ELF-1 (cell line): ENCODE measurements at regions not wholly inside any gene's neighbourhood (a gene's known extent, or its start where the extent isn't known, plus 50 kb on each side); places are given as distances from the start of the nearest gene placed in this dataset.
"Not testable (repeated sequence)": the region's sequence is repeated elsewhere in the genome, so short reads cannot be mapped to it uniquely, and the experiment has no call there.

Source experiments
- DNase-seq: peaks from one replicate; pipeline ENCODE4 v3.0.0-alpha.2; 2016; ENCODE audit warnings: low read depth, low spot score

DNA sequence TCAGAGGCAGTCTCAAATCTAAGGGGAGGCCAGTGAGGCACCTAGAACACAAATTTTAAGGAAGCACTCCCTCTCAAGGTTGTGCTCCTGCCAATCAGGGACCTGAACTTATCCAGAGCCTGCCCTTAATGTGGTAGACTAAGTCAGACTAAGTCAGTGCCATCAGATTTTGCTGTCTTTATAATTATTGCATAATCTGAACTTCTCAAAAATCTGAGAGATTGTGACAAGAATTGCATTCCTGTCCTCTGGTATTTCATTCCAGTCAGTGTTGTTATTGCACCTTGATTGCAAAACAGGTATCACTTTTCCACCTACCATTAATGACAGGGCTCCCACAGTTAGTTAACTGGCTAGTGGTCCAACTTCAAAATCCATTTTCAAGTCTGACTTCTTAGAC is 197.1 kb upstream of the HCN1 start:
- DNase-seq, result no peak

DNA sequence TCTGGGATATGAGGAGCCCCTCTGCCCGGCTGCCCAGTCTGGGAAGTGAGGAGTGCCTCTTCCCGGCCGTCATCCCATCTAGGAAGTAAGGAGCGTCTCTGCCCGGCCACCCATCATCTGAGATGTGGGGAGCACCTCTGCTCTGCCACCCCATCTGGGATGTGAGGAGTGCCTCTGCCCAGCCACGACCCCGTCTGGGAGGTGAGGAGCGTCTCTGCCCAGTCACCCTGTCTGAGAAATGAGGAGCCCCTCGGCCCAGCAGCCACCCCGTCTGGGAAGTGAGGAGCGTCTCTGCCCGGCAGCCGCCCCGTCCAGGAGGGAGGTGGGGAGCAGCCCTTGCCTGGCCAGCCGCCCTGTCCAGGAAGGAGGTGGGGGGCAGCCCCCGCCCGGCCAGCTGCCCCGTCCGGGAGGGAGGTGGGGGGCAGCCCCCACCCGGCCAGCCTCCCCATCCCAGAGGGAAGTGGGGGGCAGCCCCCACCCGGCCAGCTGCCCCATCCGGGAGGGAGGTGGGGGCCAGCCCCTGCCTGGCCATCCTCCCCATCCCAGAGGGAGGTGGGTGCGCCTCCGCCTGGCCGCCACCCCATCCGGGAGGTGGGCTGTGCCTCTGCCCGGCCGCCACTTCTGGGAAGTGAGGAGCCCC is 194.4 kb upstream of the HCN1 start:
- DNase-seq, result not testable (repeated sequence)

GRCh38 chr5:45862763-45863162 is 166.6 kb upstream of the HCN1 start:
- DNase-seq, result no peak

DNA sequence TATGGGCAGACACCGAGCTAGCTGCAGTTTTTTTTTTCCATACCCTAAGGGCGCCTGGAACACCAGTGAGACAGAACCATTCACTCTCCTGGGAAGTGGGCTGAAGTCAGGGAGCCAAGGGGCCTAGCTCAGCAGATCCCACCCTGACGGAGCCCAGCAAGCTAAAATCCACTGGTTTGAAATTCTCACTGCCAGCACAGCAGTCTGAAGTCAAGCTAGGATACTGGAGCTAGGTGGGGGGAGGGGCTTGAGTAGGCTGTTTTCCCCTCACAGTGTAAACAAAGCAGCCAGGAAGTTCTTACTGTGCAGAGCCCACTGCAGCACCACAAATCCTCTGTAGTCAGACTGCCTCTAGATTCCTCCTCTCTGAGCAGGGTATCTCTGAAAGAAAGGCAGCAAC is 151.7 kb upstream of the HCN1 start:
- peak; percentile 84 for DNase-seq

DNA sequence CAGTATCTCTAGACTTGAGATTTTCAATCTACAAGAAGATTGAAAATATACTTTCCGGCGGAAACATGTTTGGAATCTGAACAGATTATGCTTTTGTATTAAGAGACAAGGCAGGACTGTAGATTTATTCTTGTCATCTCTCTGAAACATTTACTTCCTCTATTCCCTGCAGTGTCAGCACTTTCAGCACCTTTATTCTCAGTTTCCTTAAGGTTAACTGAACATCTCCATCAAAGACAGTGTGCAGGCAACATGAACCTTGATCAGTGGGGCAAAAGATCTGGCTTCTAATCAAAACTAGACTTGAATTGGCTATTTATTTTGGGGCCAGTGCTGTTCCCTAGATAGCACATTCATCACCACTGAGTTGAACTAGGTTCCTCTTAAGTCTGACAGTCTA is 129.9 kb upstream of the HCN1 start:
- DNase-seq, result no peak

DNA sequence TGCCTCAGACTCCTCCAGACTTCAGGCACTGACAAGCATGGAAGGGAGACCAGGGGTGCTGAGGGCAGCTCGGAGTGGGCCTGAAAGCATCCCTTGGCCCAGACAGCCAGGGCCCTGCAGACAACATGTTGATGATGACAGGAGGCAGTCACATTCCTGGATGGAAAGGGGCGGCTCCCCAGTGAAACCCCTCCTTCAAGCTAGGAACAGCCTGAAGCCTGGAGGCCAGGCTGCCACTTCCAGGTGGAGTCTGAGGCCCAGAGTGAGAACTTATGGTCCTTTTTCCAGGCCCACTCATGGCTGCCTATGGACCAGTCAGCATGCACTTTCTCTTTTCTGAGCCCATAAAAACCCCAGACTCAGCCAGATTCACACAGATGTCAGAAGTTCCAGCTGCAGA is 104.2 kb upstream of the HCN1 start:
- no peak for DNase-seq

DNA sequence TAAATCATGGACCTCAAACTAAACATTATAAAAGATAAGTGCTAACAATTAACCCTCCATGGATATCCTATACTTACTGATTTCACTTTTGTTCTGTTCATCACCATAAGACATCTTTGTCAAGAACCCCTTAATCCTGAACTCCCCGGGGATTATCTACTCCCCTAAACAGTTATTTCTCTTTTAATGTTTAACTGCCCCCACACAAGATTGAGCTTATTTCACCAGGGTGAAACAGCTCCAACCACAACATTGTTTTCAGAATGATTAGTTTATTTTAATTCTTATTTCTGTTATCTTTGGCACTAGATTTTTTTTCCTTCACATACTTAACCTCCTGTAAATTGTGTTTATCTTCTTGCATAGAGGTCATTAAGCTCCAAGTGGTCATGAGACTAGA is 103.2 kb upstream of the HCN1 start:
- no peak for DNase-seq

DNA sequence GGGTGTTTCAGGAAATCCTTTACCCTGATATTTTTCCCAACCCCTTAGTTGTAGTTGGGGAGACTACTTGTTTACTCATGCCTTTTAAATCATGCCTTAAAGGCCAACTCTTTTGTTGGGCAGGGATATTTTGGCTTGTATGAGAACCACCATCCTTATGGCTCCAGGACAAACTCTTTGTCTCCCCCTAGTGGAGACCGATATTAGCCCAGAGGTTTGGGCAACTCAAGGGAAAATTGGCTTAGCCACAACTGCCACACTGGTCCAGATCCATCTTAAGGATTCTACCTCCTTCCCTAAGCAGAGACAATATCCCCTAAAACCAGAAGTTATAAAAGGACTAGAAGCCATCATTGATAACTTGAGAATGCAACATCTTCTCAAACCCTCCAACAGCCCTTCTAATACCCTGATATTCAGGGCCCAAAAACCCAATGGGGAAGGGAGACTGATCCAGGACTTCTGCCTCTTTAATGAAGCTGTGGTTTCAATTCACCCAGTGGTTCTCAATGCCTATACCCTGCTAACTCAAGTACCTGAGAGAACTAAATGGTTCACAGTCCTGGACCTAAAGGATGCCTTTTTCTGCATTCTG is 100.9 kb upstream of the HCN1 start:
- DNase-seq, result peak; percentile 6

DNA sequence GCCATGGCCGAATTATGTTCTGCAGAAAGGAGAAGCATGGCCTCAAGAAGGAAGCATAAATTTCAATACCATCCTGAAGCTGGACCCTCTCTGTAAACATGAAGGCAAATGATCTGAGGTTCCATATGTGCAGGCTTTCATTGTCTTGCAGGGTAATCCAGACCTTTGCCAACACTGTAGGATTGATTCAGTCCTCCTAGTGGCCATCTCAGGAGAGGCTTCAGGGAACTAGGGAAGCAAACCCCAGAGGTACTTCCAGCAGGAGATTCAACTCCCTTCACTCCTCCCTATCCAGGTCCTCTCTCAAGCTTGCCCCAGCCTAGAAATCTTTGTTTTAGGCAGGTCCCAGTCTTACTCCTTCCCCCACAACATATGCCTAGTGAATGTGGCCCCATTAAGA is 99.3 kb upstream of the HCN1 start:
- no peak for DNase-seq

GRCh38 chr5:45793638-45794532 is 97.7 kb upstream of the HCN1 start:
- no peak for DNase-seq

DNA sequence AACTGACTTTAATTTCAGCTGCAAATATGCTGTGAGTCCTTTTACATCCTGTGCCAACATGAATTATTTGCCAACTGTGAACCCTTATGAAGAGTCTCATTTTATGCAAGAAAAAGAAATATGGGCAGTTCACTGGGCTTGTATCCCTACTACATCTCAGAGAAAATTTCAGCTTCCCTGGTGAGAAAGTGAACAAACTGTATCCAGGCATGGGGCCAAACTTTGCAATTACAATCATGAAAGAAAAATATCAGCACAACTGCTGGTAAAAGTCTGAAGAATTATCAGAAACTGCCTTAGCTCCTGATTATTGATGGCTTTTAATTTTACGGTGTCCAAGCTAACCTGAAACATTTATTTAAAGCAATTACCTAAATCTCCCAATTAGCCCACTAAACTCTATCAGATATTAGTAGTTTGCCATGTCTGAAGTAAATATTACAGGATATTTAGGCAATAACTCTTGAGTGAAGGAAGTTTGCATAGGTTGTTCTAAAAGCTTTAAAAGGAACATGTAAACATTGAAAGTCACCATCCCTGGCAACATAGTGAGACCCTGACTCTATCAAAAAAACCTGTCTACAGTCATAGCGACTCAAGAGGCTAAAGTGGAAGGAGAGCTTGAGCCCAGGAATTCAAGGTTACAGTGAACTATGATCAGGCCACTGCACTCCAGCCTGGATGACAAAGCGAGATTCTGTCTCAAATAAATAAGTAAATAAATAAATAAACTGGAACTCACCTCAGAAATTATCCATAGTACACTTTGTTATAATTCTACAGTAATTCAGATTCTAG is 83.9 kb upstream of the HCN1 start:
- DNase-seq, result no peak

DNA sequence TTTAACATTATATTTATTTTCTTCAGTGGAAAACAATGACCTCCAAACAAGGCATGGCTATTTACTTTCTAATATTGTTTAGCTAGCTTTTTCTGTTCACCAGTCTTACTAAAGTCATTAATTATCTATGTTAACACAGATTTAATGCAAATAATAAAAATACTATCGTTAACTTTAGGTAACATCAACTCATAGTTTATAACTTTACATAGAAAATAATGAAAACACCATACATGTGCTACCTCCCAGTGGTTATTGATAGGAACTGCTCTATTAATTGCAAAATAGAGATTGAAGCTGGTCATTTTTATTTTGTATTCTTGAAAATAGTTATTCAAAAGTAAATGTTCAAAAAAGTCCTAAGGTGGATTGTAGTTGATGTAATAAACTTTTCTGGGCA is 78.3 kb upstream of the HCN1 start:
- DNase-seq, result no peak

DNA sequence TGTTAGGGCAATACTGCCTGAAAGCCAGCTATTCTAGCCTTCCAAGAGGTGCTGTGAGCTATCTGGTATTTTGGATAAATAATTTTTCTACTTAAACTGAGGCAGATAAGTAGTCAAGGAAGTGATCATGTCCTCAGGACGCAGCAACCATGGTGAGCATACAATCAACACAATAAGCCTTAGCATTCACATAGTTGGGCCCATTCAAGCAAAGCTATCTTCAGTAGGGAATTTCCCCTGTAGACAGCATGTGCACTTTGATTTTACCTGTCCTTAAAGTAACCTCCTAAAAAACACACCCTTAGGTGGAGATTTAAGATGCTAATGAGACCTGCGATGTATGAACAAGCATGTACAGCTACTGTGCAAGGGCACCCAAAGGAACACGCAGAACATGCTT is 76.2 kb upstream of the HCN1 start:
- DNase-seq, result no peak

DNA sequence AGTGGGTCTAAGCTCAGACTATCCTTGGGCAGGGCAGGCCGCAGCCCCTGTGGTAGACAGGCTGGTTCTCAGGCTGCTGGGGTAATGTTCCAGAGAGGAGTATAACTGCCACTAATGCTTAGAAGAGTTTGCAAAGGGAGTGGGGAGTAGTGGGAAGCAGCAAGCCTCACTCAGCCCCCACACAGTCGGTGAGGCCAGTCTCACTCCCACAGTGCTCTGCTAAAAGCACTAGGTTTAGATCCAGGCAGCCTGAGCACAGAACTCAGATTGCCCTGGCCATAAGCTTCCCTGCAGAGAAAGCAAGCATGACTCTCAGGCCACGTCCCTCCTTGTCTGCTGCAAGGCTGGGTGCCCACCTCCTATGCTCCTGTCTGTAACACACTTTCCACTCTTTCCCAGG is 69.4 kb upstream of the HCN1 start:
- no peak for DNase-seq

- DNase-seq, result no peak
These were observed 54.4 kb upstream of the HCN1 start for GRCh38 chr5:45750574-45750973.

GRCh38 chr5:45748511-45748910 is 52.3 kb upstream of the HCN1 start:
- not testable (repeated sequence) for DNase-seq
